ENCODE measurements at regions not wholly inside any gene's neighbourhood (a gene's known extent, or its start where the extent isn't known, plus 50 kb on each side); places are given as distances from the start of the nearest gene placed in this dataset.

- Mint-ChIP-seq H3K4me1 (no peaks in the 10 kb centered on the region), H3K27me3 (no peaks in the 10 kb centered on the region), H3K4me3 (no peak overlapping the region), H3K9me3 (ENCODE audit: low read depth) (no peaks in the 10 kb centered on the region), H3K27ac (no peak overlapping the region), H3K36me3 (ENCODE audit: low read depth) (no peaks in the 10 kb centered on the region)
- intact Hi-C loops (cut with DNase I, micrococcal nuclease): no loop called here
- ATAC-seq (no peak), DNase-seq (no peak)
- POLR2A ChIA-PET: no interaction called here
- CTCF ChIA-PET: no interaction called here
Observed at GRCh38 chr9:113793558-113793957, 82.6 kb upstream of the ZNF618 start.

GRCh38 chr9:113794721-113795120 lies 81.4 kb upstream of the ZNF618 start:
- POLR2A ChIA-PET: no interaction called here
- CTCF ChIA-PET: no interaction called here
- H3K9me3 Mint-ChIP-seq (ENCODE audit: low read depth): no peaks in the 10 kb centered on the region
- intact Hi-C loops (cut with DNase I, micrococcal nuclease): no loop called here
- DNase-seq: no peak
- no peaks in the 10 kb centered on the region for H3K36me3 Mint-ChIP-seq (ENCODE audit: low read depth)
- H3K4me3 Mint-ChIP-seq: no peak overlapping the region
- no peak overlapping the region for H3K27ac Mint-ChIP-seq
- no peaks in the 10 kb centered on the region for H3K27me3 Mint-ChIP-seq
- no peaks in the 10 kb centered on the region for H3K4me1 Mint-ChIP-seq
- no peak for ATAC-seq

GRCh38 chr9:113795811-113796392 lies 80.2 kb upstream of the ZNF618 start:
- no peaks in the 10 kb centered on the region for H3K36me3 Mint-ChIP-seq (ENCODE audit: low read depth)
- ATAC-seq (no peak), DNase-seq (no peak)
- no peaks in the 10 kb centered on the region for H3K9me3 Mint-ChIP-seq (ENCODE audit: low read depth)
- CTCF ChIA-PET: no interaction called here
- POLR2A ChIA-PET: no interaction called here
- H3K27ac Mint-ChIP-seq: no peak overlapping the region
- no peak overlapping the region for H3K4me3 Mint-ChIP-seq
- intact Hi-C loops (cut with DNase I, micrococcal nuclease): no loop called here
- no peaks in the 10 kb centered on the region for H3K4me1 Mint-ChIP-seq
- no peaks in the 10 kb centered on the region for H3K27me3 Mint-ChIP-seq

- ATAC-seq (no peak), DNase-seq (no peak)
- no peaks in the 10 kb centered on the region for H3K9me3 Mint-ChIP-seq (ENCODE audit: low read depth)
- H3K4me1 Mint-ChIP-seq: no peaks in the 10 kb centered on the region
- H3K27ac Mint-ChIP-seq: no peak overlapping the region
- H3K27me3 Mint-ChIP-seq: no peaks in the 10 kb centered on the region
- ChIA-PET POLR2A (no interaction called here), CTCF (interaction anchor here (0.7 kb wide), 1 partner anchor 137 kb away, joined by 4 read pairs; no protein-coding TSS in a partner anchor)
- intact Hi-C loops (cut with DNase I, micrococcal nuclease): no loop called here
- H3K4me3 Mint-ChIP-seq: no peak overlapping the region
- H3K36me3 Mint-ChIP-seq (ENCODE audit: low read depth): no peaks in the 10 kb centered on the region
Observed at GRCh38 chr9:113796646-113797426, 79.3 kb upstream of the ZNF618 start.

GRCh38 chr9:113798062-113799030 lies 77.8 kb upstream of the ZNF618 start:
- DNase-seq (no peak), ATAC-seq (no peak)
- CTCF ChIA-PET: interaction anchor here (1.2 to 1.3 kb wide), 2 partner anchors 7 to 9 kb away, joined by 4 to 6 read pairs; no protein-coding TSS in a partner anchor
- no peaks in the 10 kb centered on the region for H3K27me3 Mint-ChIP-seq
- no peaks in the 10 kb centered on the region for H3K9me3 Mint-ChIP-seq (ENCODE audit: low read depth)
- POLR2A ChIA-PET: no interaction called here
- intact Hi-C loops (cut with DNase I, micrococcal nuclease): no loop called here
- H3K4me1 Mint-ChIP-seq: no peaks in the 10 kb centered on the region
- H3K4me3 Mint-ChIP-seq: no peak overlapping the region
- no peak overlapping the region for H3K27ac Mint-ChIP-seq
- H3K36me3 Mint-ChIP-seq (ENCODE audit: low read depth): no peaks in the 10 kb centered on the region

GRCh38 chr9:113800276-113800675 lies 75.8 kb upstream of the ZNF618 start:
- Mint-ChIP-seq H3K27me3 (no peaks in the 10 kb centered on the region), H3K36me3 (ENCODE audit: low read depth) (no peaks in the 10 kb centered on the region)
- CTCF ChIA-PET: interaction anchor here (0.6 to 1.0 kb wide), 2 partner anchors 9 to 78 kb away, joined by 3 to 5 read pairs; no protein-coding TSS in a partner anchor

GRCh38 chr9:113803811-113804589 lies 72.1 kb upstream of the ZNF618 start:
- Mint-ChIP-seq H3K9me3 (ENCODE audit: low read depth) (no peaks in the 10 kb centered on the region), H3K27ac (no peak overlapping the region), H3K4me3 (no peak overlapping the region), H3K27me3 (peaks cover 3% of the 10 kb centered on the region), H3K4me1 (peaks cover 2% of the 10 kb centered on the region), H3K36me3 (ENCODE audit: low read depth) (no peaks in the 10 kb centered on the region)
- intact Hi-C loops (cut with DNase I, micrococcal nuclease): no loop called here
- ChIA-PET POLR2A (no interaction called here), CTCF (interaction anchor here (0.6 kb wide), 1 partner anchor 63 kb away, joined by 3 read pairs; no protein-coding TSS in a partner anchor)
- ATAC-seq (no peak), DNase-seq (no peak)

More at GRCh38 chr9:113800276-113800675, 75.8 kb upstream of the ZNF618 start:
- intact Hi-C loops (cut with DNase I, micrococcal nuclease): no loop called here
- Mint-ChIP-seq H3K4me1 (no peaks in the 10 kb centered on the region), H3K27ac (no peak overlapping the region), H3K9me3 (ENCODE audit: low read depth) (no peaks in the 10 kb centered on the region), H3K4me3 (no peak overlapping the region)
- DNase-seq (no peak), ATAC-seq (no peak)
- POLR2A ChIA-PET: no interaction called here

- ChIA-PET CTCF (interaction anchor here (0.9 to 1.1 kb wide), 2 partner anchors 153 to 157 kb away, joined by 3 to 4 read pairs; no protein-coding TSS in a partner anchor), POLR2A (no interaction called here)
- no peak overlapping the region for H3K4me3 Mint-ChIP-seq
- H3K27me3 Mint-ChIP-seq: peaks cover 3% of the 10 kb centered on the region
- H3K4me1 Mint-ChIP-seq: peaks cover 2% of the 10 kb centered on the region
- no peaks in the 10 kb centered on the region for H3K36me3 Mint-ChIP-seq (ENCODE audit: low read depth)
- intact Hi-C loops (cut with DNase I, micrococcal nuclease): loop anchor here (2.0 to 5.0 kb wide), 3 partner anchors 71 to 227 kb away; partner anchors contain the start of gene ZNF618 (in 1 of the 2)
- H3K9me3 Mint-ChIP-seq (ENCODE audit: low read depth): no peaks in the 10 kb centered on the region
- no peak overlapping the region for H3K27ac Mint-ChIP-seq
- no peak for DNase-seq
- no peak for ATAC-seq
Observed at GRCh38 chr9:113805486-113806132, 70.5 kb upstream of the ZNF618 start.

- Mint-ChIP-seq H3K27ac (no peak overlapping the region), H3K9me3 (ENCODE audit: low read depth) (no peaks in the 10 kb centered on the region), H3K36me3 (ENCODE audit: low read depth) (no peaks in the 10 kb centered on the region), H3K27me3 (peaks cover 12% of the 10 kb centered on the region), H3K4me3 (no peak overlapping the region), H3K4me1 (peaks cover 2% of the 10 kb centered on the region)
- intact Hi-C loops (cut with DNase I, micrococcal nuclease): loop anchor here (1.0 to 5.0 kb wide), 5 partner anchors 69 to 225 kb away; partner anchors contain the start of gene ZNF618 (in 2 of the 2)
- ATAC-seq: no peak
- DNase-seq: peak; percentile 58
- CTCF ChIA-PET: interaction anchor here (0.6 to 2.3 kb wide), 11 partner anchors 9 to 349 kb away, joined by 3 to 7 read pairs (median 4); no protein-coding TSS in a partner anchor
- POLR2A ChIA-PET: no interaction called here
Observed at GRCh38 chr9:113807173-113808061, 68.7 kb upstream of the ZNF618 start.

Data from activated CD4-positive, alpha-beta T cell treated with anti-CD3 and anti-CD28 coated beads for 36 hours (primary cell).